Endothelial cell of umbilical vein (primary cell): ENCODE measurements at regions not wholly inside any gene's neighbourhood (a gene's known extent, or its start where the extent isn't known, plus 50 kb on each side); places are given as distances from the start of the nearest gene placed in this dataset.
"Not testable (repeated sequence)": the region's sequence is repeated elsewhere in the genome, so short reads cannot be mapped to it uniquely, and the experiment has no call there.

Experiments used
- BruUV-seq: library from RNA; stranded (reverse); fragments of 400-500 nt; replicated peaks from 2 replicates; lab custom pipeline; 2021; lab: Mats Ljungman, UMichigan
- CTCF ChIA-PET: fragments of 300-600, 350-600 bp; sonication (Branson Sonifier 250); formaldehyde crosslinking; loops from one replicate; lab custom pipeline; 2021; ENCODE audit warnings: antibody characterized with exemption, inconsistent platforms; lab: Charles Lee
- POLR2A ChIA-PET: fragments of 300-600, 350-600 bp; sonication (Branson Sonifier 250); formaldehyde crosslinking; loops from one replicate; lab custom pipeline; 2021; ENCODE audit warnings: antibody characterized with exemption, inconsistent platforms; lab: Charles Lee
- DNase-seq: peaks from one replicate; pipeline ENCODE4 v3.0.0-alpha.2; 2011; ENCODE audit warnings: low read depth, low spot score
- FAIRE-seq: peaks from 2 replicates; lab custom pipeline; 2011; peaks lifted over from hg19 to GRCh38; lab: Jason Lieb, UNC
- H2AFZ ChIP-seq: 2 replicates; pipeline ENCODE4 v1.6.0; 2012; ENCODE audit warnings: low read depth, low read length, control low read depth, inconsistent platforms
- H3K27ac ChIP-seq: 2 replicates; pipeline ENCODE4 v1.5.1; 2011; ENCODE audit warnings: low read depth, mild to moderate bottlenecking, control low read depth, low read length, moderate library complexity; ENCODE audit not compliant: insufficient read depth
- H3K27me3 ChIP-seq, 2 experiments: 2 replicates each; pipeline versions ENCODE4 v1.6.0 to v1.6.1; 2011; ENCODE audit warnings: low read length in 2 of 2, mixed read lengths in 1 of 2; ENCODE audit not compliant: control insufficient read depth in 2 of 2, insufficient read depth in 2 of 2
- H3K36me3 ChIP-seq, 2 experiments: 2 replicates in 1 of 2; 3 replicates in 1 of 2; pipeline ENCODE4 v1.5.1; 2011; ENCODE audit warnings: low read length in 2 of 2, mild to moderate bottlenecking in 1 of 2, moderate library complexity in 1 of 2; ENCODE audit not compliant: control insufficient read depth in 2 of 2, insufficient read depth in 2 of 2; ENCODE audit errors: extremely low read depth in 1 of 2
- H3K4me1 ChIP-seq: 3 replicates; pipeline ENCODE4 v1.5.1; 2011; ENCODE audit warnings: mild to moderate bottlenecking, low read length; ENCODE audit not compliant: control insufficient read depth, insufficient read depth; ENCODE audit errors: extremely low read depth
- H3K4me2 ChIP-seq: 2 replicates; pipeline ENCODE4 v1.6.1; 2011; ENCODE audit warnings: low read length, control low read depth, mixed read lengths; ENCODE audit not compliant: insufficient read depth
- H3K4me3 ChIP-seq, 3 experiments: fragments of 200-600 bp in 1 of 3; sonication (generic), shearing (Covaris generic) in 1 of 3; replicated peaks in 1 of 3; 2 replicates each; pipeline ENCODE4 v1.5.1; 2011 to 2016; ENCODE audit warnings: control low read depth in 3 of 3, low read length in 3 of 3, mild to moderate bottlenecking in 2 of 3, inconsistent platforms in 1 of 3, low read depth in 1 of 3, moderate library complexity in 1 of 3; ENCODE audit not compliant: insufficient read depth in 1 of 3
- H3K79me2 ChIP-seq: 2 replicates; pipeline ENCODE4 v1.6.0; 2012; ENCODE audit warnings: low read length, inconsistent platforms; ENCODE audit not compliant: control insufficient read depth, insufficient read depth
- H3K9ac ChIP-seq: replicated peaks from 2 replicates; pipeline ENCODE3; 2011; ENCODE audit warnings: low read length, control low read depth; ENCODE audit not compliant: insufficient read depth; ENCODE audit errors: extremely low read depth
- H3K9me1 ChIP-seq: replicated peaks from 3 replicates; pipeline ENCODE4 v1.6.0; 2011; ENCODE audit warnings: mild to moderate bottlenecking, low read length; ENCODE audit not compliant: control insufficient read depth, insufficient read depth; ENCODE audit errors: extremely low read depth
- H3K9me3 ChIP-seq: replicated peaks from 2 replicates; pipeline ENCODE4 v1.5.1; 2012; ENCODE audit warnings: low read length, inconsistent platforms; ENCODE audit not compliant: control insufficient read depth, insufficient read depth
- H4K20me1 ChIP-seq: replicated peaks from 2 replicates; pipeline ENCODE3; 2011; ENCODE audit warnings: mild to moderate bottlenecking, low read length; ENCODE audit not compliant: control insufficient read depth, insufficient read depth; ENCODE audit errors: extremely low read depth
- EZH2 ChIP-seq: IDR thresholded peaks from 2 replicates; pipeline ENCODE4 v1.6.1; 2012; ENCODE audit warnings: borderline replicate concordance, low read depth, mild to moderate bottlenecking, moderate library complexity, low read length, inconsistent platforms; ENCODE audit not compliant: severe bottlenecking
- FOS ChIP-seq: IDR thresholded peaks from 2 replicates; pipeline ENCODE4 v1.6.1; 2011; ENCODE audit warnings: mild to moderate bottlenecking, low read length, moderate library complexity, borderline replicate concordance; ENCODE audit not compliant: insufficient read depth
- GATA2 ChIP-seq: IDR thresholded peaks from 2 replicates; pipeline ENCODE4 v1.7.0; 2011; ENCODE audit warnings: low read depth, mild to moderate bottlenecking, moderate library complexity, mixed read lengths, low read length; ENCODE audit not compliant: insufficient read length, insufficient read depth
- JUN ChIP-seq: IDR thresholded peaks from 2 replicates; pipeline ENCODE4 v1.6.1; 2011; ENCODE audit warnings: borderline replicate concordance, low read depth; ENCODE audit not compliant: insufficient read length, insufficient read depth
- MYC ChIP-seq: IDR thresholded peaks from one replicate; pipeline ENCODE4 v1.6.1; 2011; ENCODE audit warnings: mild to moderate bottlenecking, low read depth, low read length
- POLR2A ChIP-seq: IDR thresholded peaks from 2 replicates; pipeline ENCODE4 v1.6.1; 2012; ENCODE audit warnings: low read depth, mild to moderate bottlenecking, control low read depth, low read length
- POLR2AphosphoS5 ChIP-seq: IDR thresholded peaks from 2 replicates; pipeline ENCODE4 v1.6.1; 2012; ENCODE audit warnings: low read depth, mild to moderate bottlenecking, control low read depth, low read length, moderate library complexity; ENCODE audit not compliant: insufficient read depth
- dilution Hi-C: fragments of 300-500 bp; cut with MboI; formaldehyde crosslinking; loops from one replicate; pipeline ENCODE4 v1.15.0; 2019; ENCODE audit warnings: low sequenced_read_pairs; ENCODE audit not compliant: extremely low pct_ligation_motif_present
- intact Hi-C: fragments of 100-400 bp; cut with micrococcal nuclease; formaldehyde crosslinking; loops from one replicate; pipeline ENCODE4 v1.10.0; 2022
- TF ChIP-seq, protein P1 (sequence below): IDR thresholded peaks from 2 replicates; pipeline ENCODE4 v1.6.1; 2011; ENCODE audit not compliant: insufficient read depth, insufficient read length
- TF ChIP-seq, protein P2 (sequence below), 2 donors: IDR thresholded peaks; 1 replicate in 1 of 2; 2 replicates in 1 of 2; pipeline ENCODE4 v1.5.1; 2011; ENCODE audit warnings: low read length in 2 of 2, mild to moderate bottlenecking in 2 of 2, moderate library complexity in 2 of 2, control low read depth in 1 of 2, inconsistent platforms in 1 of 2, low read depth in 1 of 2; ENCODE audit not compliant: insufficient read depth in 1 of 2; ENCODE audit errors: extremely low read depth in 1 of 2

DNA sequence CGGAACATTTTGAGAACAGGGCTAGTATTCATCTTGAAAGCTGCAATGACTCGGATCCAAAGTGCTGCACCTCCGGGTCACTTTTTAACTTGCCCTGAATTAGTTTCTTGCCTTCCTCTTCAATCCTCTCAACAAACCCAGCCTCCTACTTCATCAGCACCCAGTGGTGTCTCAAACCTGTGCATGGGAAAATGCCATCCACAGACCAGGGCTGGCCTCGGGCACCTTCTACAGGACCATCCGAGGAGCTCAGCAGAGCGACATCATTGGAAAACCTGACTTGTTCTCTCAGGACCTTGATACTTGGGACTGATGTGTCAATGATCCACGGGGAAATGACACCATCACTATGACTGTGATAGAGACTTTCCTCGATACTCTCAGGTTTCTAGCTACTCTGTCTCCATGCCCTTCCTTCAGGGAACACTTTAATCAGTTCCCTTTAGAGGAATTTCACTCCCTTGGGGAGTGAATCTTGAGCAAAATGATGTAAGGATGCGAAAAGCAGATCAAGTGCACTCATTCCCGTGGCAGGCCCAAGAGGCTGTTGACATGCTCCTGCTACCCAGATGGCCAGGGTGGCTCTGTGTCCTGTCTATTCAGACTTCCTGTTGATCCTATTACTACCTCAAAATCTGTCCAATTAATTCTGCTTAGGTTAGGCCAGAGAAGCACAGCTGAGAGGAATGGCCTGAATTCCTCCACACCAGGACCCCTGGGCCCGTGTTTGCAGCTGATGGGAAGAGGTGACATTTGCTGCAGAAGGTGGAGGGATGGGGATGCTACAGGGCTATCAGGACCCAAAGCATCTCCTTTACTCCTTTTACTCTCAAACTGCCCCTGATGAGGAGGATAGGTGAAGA is 96.5 kb upstream of the SLC25A48 start:
- no peak overlapping the region for H2AFZ ChIP-seq
- H3K27me3 ChIP-seq: no peaks in the 10 kb centered on the region
- H4K20me1 ChIP-seq: no peaks in the 10 kb centered on the region
- TF ChIP-seq POLR2A (no peak), MYC (no peak), GATA2 (no peak), POLR2AphosphoS5 (no peak), FOS (no peak), EZH2 (no peak), JUN (no peak)
- TF ChIP-seq, protein P1, sequence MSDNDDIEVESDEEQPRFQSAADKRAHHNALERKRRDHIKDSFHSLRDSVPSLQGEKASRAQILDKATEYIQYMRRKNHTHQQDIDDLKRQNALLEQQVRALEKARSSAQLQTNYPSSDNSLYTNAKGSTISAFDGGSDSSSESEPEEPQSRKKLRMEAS: no peak
- TF ChIP-seq, protein P2, sequence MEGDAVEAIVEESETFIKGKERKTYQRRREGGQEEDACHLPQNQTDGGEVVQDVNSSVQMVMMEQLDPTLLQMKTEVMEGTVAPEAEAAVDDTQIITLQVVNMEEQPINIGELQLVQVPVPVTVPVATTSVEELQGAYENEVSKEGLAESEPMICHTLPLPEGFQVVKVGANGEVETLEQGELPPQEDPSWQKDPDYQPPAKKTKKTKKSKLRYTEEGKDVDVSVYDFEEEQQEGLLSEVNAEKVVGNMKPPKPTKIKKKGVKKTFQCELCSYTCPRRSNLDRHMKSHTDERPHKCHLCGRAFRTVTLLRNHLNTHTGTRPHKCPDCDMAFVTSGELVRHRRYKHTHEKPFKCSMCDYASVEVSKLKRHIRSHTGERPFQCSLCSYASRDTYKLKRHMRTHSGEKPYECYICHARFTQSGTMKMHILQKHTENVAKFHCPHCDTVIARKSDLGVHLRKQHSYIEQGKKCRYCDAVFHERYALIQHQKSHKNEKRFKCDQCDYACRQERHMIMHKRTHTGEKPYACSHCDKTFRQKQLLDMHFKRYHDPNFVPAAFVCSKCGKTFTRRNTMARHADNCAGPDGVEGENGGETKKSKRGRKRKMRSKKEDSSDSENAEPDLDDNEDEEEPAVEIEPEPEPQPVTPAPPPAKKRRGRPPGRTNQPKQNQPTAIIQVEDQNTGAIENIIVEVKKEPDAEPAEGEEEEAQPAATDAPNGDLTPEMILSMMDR (IDR thresholded peaks at IDR 0.05; ENCODE audit: extremely low read depth in 1 of 2, insufficient read depth in 1 of 2, low read depth in 1 of 2, low read length in 2 of 2): no peak
- no peak overlapping the region for H3K27ac ChIP-seq
- dilution Hi-C loops: loop anchor here (25.0 kb wide), 1 partner anchor 99 kb away; the partner anchor contains the start of gene SLC25A48
- CTCF ChIA-PET: interaction anchor here (1.3 kb wide), 1 partner anchor 9 kb away, joined by 4 read pairs; no protein-coding TSS in a partner anchor
- H3K79me2 ChIP-seq: no peaks in the 10 kb centered on the region
- no peak overlapping the region for H3K4me3 ChIP-seq
- H3K36me3 ChIP-seq: no peaks in the 10 kb centered on the region
- intact Hi-C loops: no loop called here
- no peak for DNase-seq
- H3K9me1 ChIP-seq: no peaks in the 10 kb centered on the region
- no TSS peak for BruUV-seq
- no peaks in the 10 kb centered on the region for H3K4me1 ChIP-seq
- no peak overlapping the region for H3K9ac ChIP-seq
- no peaks in the 10 kb centered on the region for H3K9me3 ChIP-seq
- FAIRE-seq: no peak
- H3K4me2 ChIP-seq: no peak overlapping the region
- POLR2A ChIA-PET: no interaction called here

DNA sequence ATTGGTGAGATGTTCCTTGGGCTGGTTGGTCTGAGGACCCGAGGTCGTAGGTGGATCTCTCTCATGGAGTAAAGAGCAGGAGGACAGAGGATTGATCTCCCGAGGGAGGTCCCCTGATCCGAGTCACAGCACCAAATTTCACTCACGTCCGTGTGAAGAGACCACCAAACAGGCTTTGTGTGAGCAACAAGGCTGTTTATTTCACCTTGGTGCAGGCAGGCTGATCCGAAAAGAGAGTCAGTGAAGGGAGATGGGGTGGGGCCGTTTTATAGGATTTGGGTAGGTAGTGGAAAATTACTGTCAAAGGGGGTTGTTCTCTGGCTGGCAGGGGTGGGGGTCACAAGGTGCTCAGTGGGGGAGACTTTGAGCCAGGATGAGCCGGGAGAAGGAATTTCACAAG is 97.5 kb upstream of the SLC25A48 start:
- H3K79me2 ChIP-seq, POLR2A ChIA-PET, BruUV-seq, FAIRE-seq, H3K4me3 ChIP-seq, H3K9me1 ChIP-seq, H3K27me3 ChIP-seq, H3K4me2 ChIP-seq, CTCF ChIA-PET, H3K27ac ChIP-seq, DNase-seq, H3K9me3 ChIP-seq, H4K20me1 ChIP-seq, H3K9ac ChIP-seq, H3K36me3 ChIP-seq, H3K4me1 ChIP-seq, H2AFZ ChIP-seq, intact Hi-C loops: not testable (repeated sequence)
- dilution Hi-C loops: loop anchor here (25.0 kb wide), 1 partner anchor 100 kb away; the partner anchor contains the start of gene SLC25A48
